ENCODE measurements at regions not wholly inside any gene's neighbourhood (a gene's known extent, or its start where the extent isn't known, plus 50 kb on each side); places are given as distances from the start of the nearest gene placed in this dataset.

DNA sequence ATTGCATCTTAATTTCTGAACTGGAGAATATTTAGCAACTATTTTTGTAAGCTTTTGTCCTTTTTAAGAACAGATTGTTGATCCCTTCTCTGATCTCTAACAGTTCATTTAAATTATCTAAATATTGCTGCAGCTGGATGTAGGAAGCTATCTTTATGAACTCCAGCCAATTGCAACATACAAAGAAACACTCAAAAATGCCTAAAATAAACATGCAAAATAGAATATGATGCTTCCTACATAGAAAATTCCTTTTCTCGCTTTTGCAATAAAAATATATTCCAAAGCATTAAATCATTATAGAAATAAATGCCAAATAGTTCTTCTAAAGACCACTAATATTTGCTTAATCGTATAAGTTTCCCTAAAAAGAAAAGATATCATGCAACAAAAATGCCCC lies 218.6 kb downstream of the LURAP1L start:
- no peaks in the 10 kb centered on the region for H3K27me3 Mint-ChIP-seq
- no peaks in the 10 kb centered on the region for H3K36me3 Mint-ChIP-seq
- no peak overlapping the region for H3K4me3 Mint-ChIP-seq
- H3K27ac Mint-ChIP-seq: no peak overlapping the region
- no peaks in the 10 kb centered on the region for H3K4me1 Mint-ChIP-seq
- no peak for DNase-seq
- no peak for ATAC-seq (replicated peaks)
- H3K9me3 Mint-ChIP-seq: peaks cover 0 to 4% of the 10 kb centered on the region in 2 donors

DNA sequence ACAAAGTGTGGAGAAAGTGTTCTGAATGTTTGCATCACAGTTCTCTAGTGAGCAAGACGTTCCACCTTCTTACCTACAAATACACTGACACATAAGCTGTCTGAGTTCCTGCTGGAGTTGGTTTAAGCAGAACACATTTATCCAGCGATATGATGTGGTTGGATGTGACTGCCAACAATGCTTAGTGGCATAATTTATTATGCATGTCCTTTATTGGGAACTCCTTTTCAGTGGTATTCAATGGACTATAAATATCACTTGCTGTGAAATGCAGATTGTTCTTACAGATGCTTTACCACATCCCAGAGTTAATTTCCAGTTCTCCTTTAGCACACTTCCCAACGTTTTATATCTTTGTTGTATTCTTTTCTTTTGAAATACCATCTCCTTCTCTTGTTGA lies 222.2 kb downstream of the LURAP1L start:
- no peak overlapping the region for H3K4me3 Mint-ChIP-seq
- DNase-seq (no peak), ATAC-seq (replicated peaks) (no peak)
- peaks cover 0 to 4% of the 10 kb centered on the region in 2 donors for H3K9me3 Mint-ChIP-seq
- H3K27ac Mint-ChIP-seq: no peak overlapping the region
- H3K4me1 Mint-ChIP-seq: no peaks in the 10 kb centered on the region
- no peaks in the 10 kb centered on the region for H3K27me3 Mint-ChIP-seq
- no peaks in the 10 kb centered on the region for H3K36me3 Mint-ChIP-seq

DNA sequence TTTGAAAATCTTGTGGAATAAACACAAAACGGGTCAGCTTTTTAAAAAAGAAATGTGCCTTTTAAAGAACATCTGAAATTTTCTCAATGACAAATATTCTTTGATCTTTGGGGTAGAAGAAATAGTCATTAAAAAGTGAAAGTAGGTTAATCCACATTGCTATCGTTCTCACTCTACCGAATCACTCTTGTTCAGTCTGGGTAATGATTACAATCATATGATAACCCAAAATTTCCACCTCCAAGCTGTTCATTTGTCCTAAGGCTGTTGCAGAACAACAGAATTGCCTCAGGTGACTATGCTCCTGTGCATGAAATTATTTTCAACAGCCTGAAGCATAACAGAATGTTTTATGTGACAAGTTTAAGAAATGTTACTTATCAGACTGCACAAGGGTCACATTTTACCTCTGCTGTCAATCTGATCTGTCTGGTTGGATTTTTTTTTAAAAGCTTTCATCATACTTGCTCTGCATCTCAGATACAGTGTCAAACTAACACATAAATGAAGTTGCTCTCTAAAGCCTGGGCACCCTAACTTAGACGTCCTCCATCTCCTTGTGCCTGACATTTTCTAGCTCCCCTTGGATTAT lies 227.3 kb downstream of the LURAP1L start:
- ATAC-seq (replicated peaks): no peak
- H3K36me3 Mint-ChIP-seq: no peaks in the 10 kb centered on the region

DNA sequence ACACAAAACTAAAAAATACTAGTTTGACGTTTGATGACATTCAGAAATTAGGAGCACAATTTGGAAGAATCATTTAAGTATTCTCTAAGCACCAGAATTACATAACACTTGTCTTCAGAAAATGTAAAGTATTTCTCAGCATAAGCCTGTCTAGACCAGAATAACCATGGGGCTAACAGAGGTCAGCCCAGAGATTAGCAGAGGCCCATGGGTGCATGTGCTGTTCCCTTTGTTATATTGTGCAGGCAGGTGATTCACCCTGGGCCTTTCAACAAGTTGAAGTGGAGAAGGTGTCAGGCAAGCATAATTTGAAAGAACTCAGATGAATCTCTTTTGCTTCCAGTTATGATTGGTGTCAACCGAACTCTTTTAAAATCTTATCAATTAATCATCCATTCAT lies 227.9 kb downstream of the LURAP1L start:
- Mint-ChIP-seq H3K27ac (no peak overlapping the region), H3K36me3 (no peaks in the 10 kb centered on the region), H3K27me3 (no peaks in the 10 kb centered on the region), H3K4me1 (no peaks in the 10 kb centered on the region), H3K4me3 (no peak overlapping the region), H3K9me3 (no peaks in the 10 kb centered on the region)
- ATAC-seq (replicated peaks) (no peak), DNase-seq (no peak)

More for the DNA sequence above, 227.3 kb downstream of the LURAP1L start:
- no peaks in the 10 kb centered on the region for H3K9me3 Mint-ChIP-seq
- no peak overlapping the region for H3K4me3 Mint-ChIP-seq
- H3K4me1 Mint-ChIP-seq: no peaks in the 10 kb centered on the region
- no peaks in the 10 kb centered on the region for H3K27me3 Mint-ChIP-seq
- no peak overlapping the region for H3K27ac Mint-ChIP-seq
- no peak for DNase-seq

DNA sequence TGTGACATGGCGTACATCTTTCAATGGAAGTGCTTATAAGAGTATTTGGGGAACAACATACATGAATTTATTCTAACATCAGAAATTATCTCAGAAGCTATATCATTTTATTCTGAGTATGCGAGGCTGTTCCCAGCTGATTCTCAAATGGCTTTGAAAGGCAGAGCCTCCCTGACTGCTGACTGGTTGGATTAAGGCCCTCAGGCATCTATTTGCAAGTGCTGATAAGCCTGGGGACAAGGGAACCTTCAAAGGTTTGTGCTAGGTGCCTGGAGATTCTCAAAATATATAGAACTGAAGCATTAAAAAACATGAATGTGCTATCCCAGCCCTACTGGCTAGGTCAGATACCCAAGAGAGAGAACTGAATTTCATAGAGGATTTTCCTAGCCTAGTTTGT lies 235.1 kb downstream of the LURAP1L start:
- Mint-ChIP-seq H3K9me3 (peaks cover 0 to 5% of the 10 kb centered on the region in 2 donors), H3K27ac (no peak overlapping the region), H3K36me3 (no peaks in the 10 kb centered on the region), H3K4me1 (no peaks in the 10 kb centered on the region), H3K27me3 (no peaks in the 10 kb centered on the region), H3K4me3 (no peak overlapping the region)
- ATAC-seq (replicated peaks): no peak
- DNase-seq: no peak

DNA sequence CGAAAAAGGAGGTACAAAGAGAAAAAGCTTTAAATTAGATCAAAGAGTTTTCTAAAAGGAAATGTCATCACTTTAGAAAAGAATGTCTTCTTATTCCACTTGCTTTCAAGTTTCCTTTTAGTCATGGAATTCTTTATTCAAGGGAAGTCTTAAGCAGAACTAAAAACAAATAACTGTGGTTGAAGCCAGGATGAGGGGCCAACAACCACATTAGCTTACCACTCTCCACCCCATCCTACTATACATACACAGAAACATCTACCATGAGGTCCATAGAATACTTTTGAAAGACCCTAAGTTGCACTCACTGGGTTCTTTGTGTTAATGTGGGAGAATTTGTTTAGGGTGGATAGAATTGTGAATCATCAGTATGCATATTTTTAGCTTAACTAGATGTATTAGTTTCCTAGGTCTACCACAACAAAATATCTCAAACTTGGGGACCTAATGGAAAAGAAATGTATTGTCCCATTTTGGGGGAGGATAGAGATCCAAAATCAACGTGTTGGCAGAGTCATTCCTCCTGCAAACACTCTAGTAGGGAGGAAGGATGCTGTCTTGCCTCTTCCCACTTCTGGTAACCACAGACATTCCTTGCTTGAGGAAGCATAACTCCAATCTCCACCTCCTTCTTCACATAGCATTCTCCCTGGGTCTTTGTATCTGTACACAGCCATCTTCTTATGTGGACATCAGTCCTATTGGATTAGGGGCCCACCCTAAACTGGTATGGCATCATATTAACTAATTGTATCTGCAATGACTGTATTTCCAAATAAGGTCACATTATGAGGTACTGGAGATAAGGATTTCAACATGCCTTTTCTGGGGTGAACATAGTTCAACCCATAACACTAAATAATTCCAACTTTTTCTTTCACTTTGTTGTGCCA lies 239.4 kb downstream of the LURAP1L start:
- no peak overlapping the region for H3K27ac Mint-ChIP-seq
- H3K4me3 Mint-ChIP-seq: no peak overlapping the region
- no peaks in the 10 kb centered on the region for H3K9me3 Mint-ChIP-seq
- H3K36me3 Mint-ChIP-seq: no peaks in the 10 kb centered on the region
- ATAC-seq (replicated peaks): no peak
- H3K27me3 Mint-ChIP-seq: no peaks in the 10 kb centered on the region
- DNase-seq: no peak
- H3K4me1 Mint-ChIP-seq: no peaks in the 10 kb centered on the region

DNA sequence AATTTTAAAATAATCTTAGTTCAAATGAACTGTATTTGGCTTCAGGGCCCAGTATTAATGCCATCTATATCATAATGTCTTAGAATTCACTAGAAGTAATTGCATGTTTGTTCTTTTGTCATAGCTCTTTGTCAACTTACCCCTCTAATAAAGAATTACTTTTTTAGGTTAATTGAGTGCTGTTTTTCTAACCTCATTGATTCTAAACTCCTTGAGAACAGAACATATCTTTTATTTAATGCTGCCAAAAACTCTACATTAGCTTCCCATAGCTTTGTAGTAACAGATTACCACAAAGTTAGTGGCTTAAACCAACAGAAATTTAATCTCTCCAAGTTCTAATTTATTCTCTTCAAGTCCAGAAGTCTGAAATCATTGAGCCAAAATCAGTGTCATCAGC lies 242.4 kb downstream of the LURAP1L start:
- Mint-ChIP-seq H3K27ac (no peak overlapping the region), H3K36me3 (no peaks in the 10 kb centered on the region), H3K4me1 (no peaks in the 10 kb centered on the region), H3K9me3 (no peaks in the 10 kb centered on the region), H3K4me3 (no peak overlapping the region), H3K27me3 (no peaks in the 10 kb centered on the region)
- no peak for ATAC-seq (replicated peaks)
- no peak for DNase-seq

DNA sequence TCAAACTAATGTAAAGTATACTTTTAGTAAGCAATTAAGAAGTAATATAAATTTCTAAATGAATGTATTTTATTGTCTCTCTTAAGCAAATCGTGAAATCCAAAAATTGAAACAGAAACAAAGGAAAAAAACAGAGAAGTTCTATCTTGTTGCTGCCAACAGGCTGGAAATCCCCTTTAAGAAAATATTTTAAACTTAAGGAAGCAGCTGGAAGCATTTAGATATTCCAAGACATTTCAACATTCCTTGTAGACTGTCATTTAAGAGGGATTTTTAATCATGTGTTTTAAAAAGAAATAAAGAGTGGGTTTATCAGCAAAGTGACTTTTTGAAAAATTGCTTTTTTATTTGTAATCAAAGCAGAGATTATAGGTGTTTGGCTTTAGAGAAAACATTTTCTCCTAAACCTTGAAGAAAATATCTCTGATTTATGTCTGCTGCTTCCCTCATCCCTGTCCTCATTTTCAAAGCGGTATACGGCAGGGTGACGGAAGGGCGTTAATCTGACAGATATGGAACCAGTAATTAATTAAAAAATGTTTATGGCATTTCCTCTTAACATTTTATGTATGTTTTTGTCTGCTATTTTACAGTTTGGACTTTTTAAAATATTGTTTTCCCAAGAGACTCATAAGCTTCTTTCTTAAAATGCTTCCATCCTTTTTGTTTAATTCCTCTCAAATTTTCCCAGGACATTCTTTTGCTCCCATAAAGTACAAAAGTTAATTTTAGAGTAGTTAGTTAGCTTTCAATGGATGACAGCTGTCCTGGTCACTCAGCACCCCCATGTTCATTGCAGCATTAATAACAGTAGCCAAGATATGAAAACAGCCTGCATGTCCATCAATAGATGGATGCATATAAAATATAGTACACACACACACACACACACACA lies 245.6 kb downstream of the LURAP1L start:
- H3K36me3 Mint-ChIP-seq: no peaks in the 10 kb centered on the region
- no peak overlapping the region for H3K4me3 Mint-ChIP-seq
- H3K27ac Mint-ChIP-seq: no peak overlapping the region

DNA sequence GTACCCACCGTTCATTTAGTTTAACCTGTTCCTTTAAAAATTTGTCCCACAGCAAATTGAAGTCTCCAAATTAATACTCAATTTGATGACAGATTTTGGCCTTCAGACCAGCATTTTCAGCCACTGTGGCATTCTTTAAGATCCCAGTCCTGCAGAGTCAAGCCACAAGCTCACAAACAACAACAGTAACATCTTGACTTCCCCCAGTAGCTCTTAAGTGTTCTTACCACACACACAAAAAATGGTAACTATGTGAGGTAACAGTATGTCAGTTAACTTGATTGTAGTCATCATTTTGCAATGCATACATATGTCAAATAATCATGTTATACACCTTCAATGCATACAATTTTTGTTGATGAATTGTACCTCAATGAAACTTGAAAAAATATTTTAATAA lies 247.9 kb downstream of the LURAP1L start:
- H3K27me3 Mint-ChIP-seq: no peaks in the 10 kb centered on the region
- no peaks in the 10 kb centered on the region for H3K9me3 Mint-ChIP-seq
- DNase-seq: no peak
- no peak for ATAC-seq (replicated peaks)
- no peak overlapping the region for H3K27ac Mint-ChIP-seq
- no peak overlapping the region for H3K4me3 Mint-ChIP-seq
- H3K4me1 Mint-ChIP-seq: no peaks in the 10 kb centered on the region
- H3K36me3 Mint-ChIP-seq: no peaks in the 10 kb centered on the region

More for the DNA sequence above, 245.6 kb downstream of the LURAP1L start:
- Mint-ChIP-seq H3K9me3 (no peaks in the 10 kb centered on the region), H3K27me3 (no peaks in the 10 kb centered on the region), H3K4me1 (no peaks in the 10 kb centered on the region)
- no peak for DNase-seq
- ATAC-seq (replicated peaks): no peak

DNA sequence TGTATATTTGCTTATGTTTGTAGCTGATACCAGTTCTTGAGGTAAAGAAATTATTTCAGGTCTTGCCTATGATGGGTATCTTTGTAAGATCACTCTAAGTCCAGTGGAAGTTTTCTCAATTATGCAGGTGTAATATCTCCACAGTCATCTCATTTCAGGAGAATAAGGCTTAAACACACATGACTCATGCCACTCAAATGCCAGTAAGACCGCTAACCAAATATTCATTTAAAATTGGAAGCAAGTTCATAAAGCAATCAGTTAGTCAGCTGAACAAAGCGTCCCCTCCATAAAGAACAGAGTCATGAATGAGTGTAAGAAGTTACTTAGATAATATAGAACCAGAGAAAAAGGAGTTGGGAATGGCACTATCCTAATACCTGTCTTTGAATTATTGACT lies 248.7 kb downstream of the LURAP1L start:
- no peak for ATAC-seq (replicated peaks)
- Mint-ChIP-seq H3K4me3 (no peak overlapping the region), H3K9me3 (no peaks in the 10 kb centered on the region), H3K4me1 (no peaks in the 10 kb centered on the region), H3K27ac (no peak overlapping the region), H3K36me3 (no peaks in the 10 kb centered on the region), H3K27me3 (no peaks in the 10 kb centered on the region)
- DNase-seq: no peak

DNA sequence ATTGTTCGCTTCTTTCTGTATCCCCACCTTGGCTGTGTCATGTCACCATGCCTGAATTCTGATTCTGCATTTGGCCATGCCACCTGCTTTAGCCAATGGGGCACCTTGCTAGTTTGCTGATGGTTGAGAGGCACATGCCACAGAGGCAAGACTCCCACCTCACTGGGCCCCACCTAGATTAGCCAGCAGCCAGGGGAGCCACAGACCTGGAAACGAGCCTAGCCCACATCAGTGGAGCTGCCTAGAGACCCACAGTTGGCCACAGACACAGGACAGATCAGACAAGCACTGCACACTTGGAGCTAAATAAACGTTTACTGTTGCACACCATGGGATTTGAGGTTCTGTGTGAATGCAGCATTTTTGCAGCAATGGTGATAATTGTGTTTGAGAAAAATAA lies 252.1 kb downstream of the LURAP1L start:
- H3K4me1 Mint-ChIP-seq: no peaks in the 10 kb centered on the region
- no peaks in the 10 kb centered on the region for H3K36me3 Mint-ChIP-seq
- no peaks in the 10 kb centered on the region for H3K27me3 Mint-ChIP-seq
- peaks cover 0 to 1% of the 10 kb centered on the region in 2 donors for H3K9me3 Mint-ChIP-seq
- ATAC-seq (replicated peaks) (no peak), DNase-seq (no peak)
- no peak overlapping the region for H3K4me3 Mint-ChIP-seq
- no peak overlapping the region for H3K27ac Mint-ChIP-seq

DNA sequence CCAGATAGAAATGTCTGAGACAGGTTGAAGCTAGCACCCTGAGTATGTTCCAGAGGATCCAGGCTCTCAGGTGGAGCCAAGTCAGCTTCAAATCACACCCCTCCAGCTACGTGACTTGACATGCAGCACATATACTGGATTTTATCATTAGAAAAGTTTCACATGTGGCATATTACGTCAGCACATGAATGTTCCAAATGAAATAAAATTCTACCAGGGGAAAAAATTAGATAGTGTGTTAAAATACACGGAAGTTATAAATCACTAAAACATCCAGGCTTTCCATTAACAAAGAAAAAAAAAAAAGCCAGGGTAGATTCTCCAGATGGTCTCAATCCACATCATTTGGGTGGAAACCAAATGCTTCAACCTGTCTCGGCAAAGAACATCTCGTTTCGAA lies 251.6 kb downstream of the MPDZ start:
- ATAC-seq (replicated peaks) (no peak), DNase-seq (no peak)
- Mint-ChIP-seq H3K4me3 (no peak overlapping the region), H3K27ac (no peak overlapping the region), H3K36me3 (no peaks in the 10 kb centered on the region), H3K9me3 (peaks cover 0 to 1% of the 10 kb centered on the region in 2 donors), H3K27me3 (no peaks in the 10 kb centered on the region), H3K4me1 (no peaks in the 10 kb centered on the region)

DNA sequence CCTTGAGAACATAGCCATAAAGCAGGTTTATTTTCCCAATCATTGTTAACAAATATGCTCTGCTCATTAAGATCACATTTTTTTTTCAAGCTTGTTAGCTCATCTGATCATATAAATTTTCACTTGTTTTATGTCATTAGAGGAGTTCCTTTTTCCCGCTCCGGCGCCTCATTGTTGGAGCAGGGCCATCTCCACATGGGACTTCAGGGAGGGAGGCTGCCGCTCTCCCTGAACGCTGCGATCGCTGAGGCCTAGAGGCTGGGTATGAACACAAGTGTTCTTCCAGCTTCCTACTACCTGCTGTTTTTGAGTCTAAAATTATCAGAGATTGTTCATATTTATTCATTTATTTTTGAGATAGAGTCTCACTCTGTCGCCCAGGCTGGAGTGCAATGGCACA lies 246.9 kb downstream of the MPDZ start:
- Mint-ChIP-seq H3K36me3 (no peaks in the 10 kb centered on the region), H3K4me3 (no peak overlapping the region), H3K4me1 (peaks cover 0 to 2% of the 10 kb centered on the region in 2 donors), H3K27ac (no peak overlapping the region), H3K9me3 (peaks cover 0 to 1% of the 10 kb centered on the region in 2 donors), H3K27me3 (peaks cover 0 to 6% of the 10 kb centered on the region in 2 donors)
- ATAC-seq (replicated peaks): no peak
- no peak for DNase-seq

DNA sequence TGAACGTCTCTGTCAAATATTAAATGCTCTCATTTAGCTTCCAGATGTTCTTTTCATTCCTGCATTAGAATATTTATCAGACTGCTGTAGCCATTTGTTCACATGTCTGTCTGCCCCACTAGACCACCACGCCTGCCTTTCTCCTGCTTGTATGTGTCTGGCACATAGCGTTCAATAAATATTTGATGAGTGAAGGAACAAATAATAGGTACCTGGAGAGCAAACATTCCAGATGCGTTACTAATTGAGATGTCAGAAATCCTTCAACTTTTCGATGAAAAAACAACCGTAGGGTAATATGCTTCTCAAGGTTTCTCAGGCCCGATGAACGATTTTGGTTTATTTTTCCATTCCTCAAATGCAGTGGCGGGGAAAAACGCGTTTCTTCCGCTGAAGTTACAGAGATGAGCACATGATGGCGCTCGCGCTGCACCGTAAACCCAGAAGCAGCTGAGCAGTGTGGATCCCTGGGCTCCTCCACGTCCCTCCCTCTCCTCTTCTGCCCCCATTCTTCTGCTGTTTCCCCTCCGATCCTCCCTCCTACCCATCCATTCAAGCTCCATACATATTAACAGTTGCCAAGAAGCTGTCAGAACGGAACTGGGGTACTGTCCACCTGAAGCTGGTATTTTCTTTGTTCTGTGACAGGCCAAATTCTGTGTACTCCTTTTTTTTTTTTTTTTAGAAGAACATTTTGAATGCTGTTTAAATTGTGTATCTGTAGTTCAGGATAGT lies 245.4 kb downstream of the MPDZ start:
- ATAC-seq (replicated peaks): no peak
- Mint-ChIP-seq H3K27me3 (peaks cover 0 to 6% of the 10 kb centered on the region in 2 donors), H3K4me3 (no peak overlapping the region), H3K27ac (no peak overlapping the region), H3K9me3 (peaks cover 0 to 1% of the 10 kb centered on the region in 2 donors), H3K36me3 (no peaks in the 10 kb centered on the region), H3K4me1 (peaks cover 0 to 2% of the 10 kb centered on the region in 2 donors)
- DNase-seq: no peak
